Ishikawa (cell line): ENCODE measurements at regions not wholly inside any gene's neighbourhood (a gene's known extent, or its start where the extent isn't known, plus 50 kb on each side); places are given as distances from the start of the nearest gene placed in this dataset.

Experiments
- CEBPB ChIP-seq: IDR thresholded peaks from 2 replicates; pipeline ENCODE4 v1.6.1; 2012
- CREB1 ChIP-seq: IDR thresholded peaks from 2 replicates; pipeline ENCODE4 v1.6.1; 2012; ENCODE audit warnings: low read depth
- EGR1 ChIP-seq: IDR thresholded peaks from 2 replicates; pipeline ENCODE4 v1.6.1; 2012
- EP300 ChIP-seq: IDR thresholded peaks from 2 replicates; pipeline ENCODE4 v1.6.1; 2012; ENCODE audit warnings: borderline replicate concordance
- FOXM1 ChIP-seq: IDR thresholded peaks from 2 replicates; pipeline ENCODE4 v1.6.1; 2012; ENCODE audit warnings: low read depth, borderline replicate concordance
- MAX ChIP-seq: IDR thresholded peaks from 2 replicates; pipeline ENCODE4 v1.6.1; 2012
- NFIC ChIP-seq: IDR thresholded peaks from 2 replicates; pipeline ENCODE4 v1.6.1; 2012
- RAD21 ChIP-seq: IDR thresholded peaks from 2 replicates; pipeline ENCODE4 v1.6.1; 2012; ENCODE audit warnings: low read depth
- REST ChIP-seq: IDR thresholded peaks from 2 replicates; pipeline ENCODE4 v1.6.1; 2012; ENCODE audit warnings: low read depth, mild to moderate bottlenecking
- TAF1 ChIP-seq: IDR thresholded peaks from 2 replicates; pipeline ENCODE4 v1.6.1; 2012; ENCODE audit warnings: low read depth, mild to moderate bottlenecking
- TCF12 ChIP-seq: IDR thresholded peaks from 2 replicates; pipeline ENCODE4 v1.6.1; 2012; ENCODE audit warnings: low read depth
- TEAD4 ChIP-seq: IDR thresholded peaks from 2 replicates; pipeline ENCODE4 v1.6.1; 2012
- USF1 ChIP-seq: IDR thresholded peaks from 2 replicates; pipeline ENCODE4 v1.6.1; 2012
- YY1 ChIP-seq: IDR thresholded peaks from 2 replicates; pipeline ENCODE4 v1.6.1; 2012; ENCODE audit warnings: low read depth
- ZBTB7A ChIP-seq: IDR thresholded peaks from 2 replicates; pipeline ENCODE4 v1.6.1; 2012; ENCODE audit warnings: low read depth

GRCh38 chr4:62199291-62199810 lies 999.2 kb downstream of the ADGRL3 start:
- TF ChIP-seq EP300 (no peak), USF1 (no peak), EGR1 (no peak), YY1 (no peak), FOXM1 (no peak), REST (no peak), CEBPB (no peak)

- TF ChIP-seq CEBPB (no peak), FOXM1 (no peak), NFIC (no peak), TEAD4 (no peak), CREB1 (no peak), TCF12 (no peak), YY1 (no peak), TAF1 (no peak), RAD21 (no peak), USF1 (no peak), EP300 (no peak), REST (no peak), MAX (no peak), ZBTB7A (no peak), EGR1 (no peak)
Measured at GRCh38 chr4:62196338-62196737, 996.2 kb downstream of the ADGRL3 start.

GRCh38 chr4:62194342-62194741 lies 994.2 kb downstream of the ADGRL3 start:
- TF ChIP-seq CEBPB (peak; percentile 31; the same call in 1 of the 2 replicates), YY1 (no peak)

GRCh38 chr4:62193761-62194160 lies 993.6 kb downstream of the ADGRL3 start:
- no peak for TF ChIP-seq CEBPB
- no peak for TF ChIP-seq TAF1
- no peak for TF ChIP-seq EP300
- no peak for TF ChIP-seq TCF12
- no peak for TF ChIP-seq USF1
- no peak for TF ChIP-seq FOXM1
- TF ChIP-seq YY1: no peak
- TF ChIP-seq NFIC: no peak

- TF ChIP-seq FOXM1 (no peak), RAD21 (no peak), REST (no peak), EP300 (no peak), TEAD4 (no peak), ZBTB7A (no peak), CEBPB (no peak), NFIC (no peak), TAF1 (no peak), MAX (no peak), TCF12 (no peak), USF1 (no peak), YY1 (no peak), CREB1 (no peak), EGR1 (no peak)
Measured at GRCh38 chr4:62191451-62192240, 991.5 kb downstream of the ADGRL3 start.
